OCI-M2 (cell line): ENCODE measurements at regions not wholly inside any gene's neighbourhood (a gene's known extent, or its start where the extent isn't known, plus 50 kb on each side); places are given as distances from the start of the nearest gene placed in this dataset.

Experiments used
- DNase-seq: peaks from one replicate; lab custom pipeline; 2025; ENCODE audit not compliant: unreplicated experiment; lab: John Stamatoyannopoulos, UW

GRCh38 chr7:18401757-18402156, 93.8 kb upstream of the HDAC9 start:
- DNase-seq = no peak

GRCh38 chr7:18402488-18403183, 92.9 kb upstream of the HDAC9 start:
- DNase-seq = no peak

GRCh38 chr7:18405726-18406125, 89.8 kb upstream of the HDAC9 start:
- DNase-seq = no peak

- no peak for DNase-seq
Observed at GRCh38 chr7:18407385-18407784, 88.2 kb upstream of the HDAC9 start.

- no peak for DNase-seq
Observed at GRCh38 chr7:18408461-18408860, 87.1 kb upstream of the HDAC9 start.

- DNase-seq = no peak
Observed at GRCh38 chr7:18408868-18409267, 86.7 kb upstream of the HDAC9 start.

- DNase-seq = no peak
Observed at GRCh38 chr7:18413447-18413846, 82.1 kb upstream of the HDAC9 start.

- no peak for DNase-seq
Observed at GRCh38 chr7:18414885-18415284, 80.7 kb upstream of the HDAC9 start.

- no peak for DNase-seq
Observed at GRCh38 chr7:18416988-18417387, 78.6 kb upstream of the HDAC9 start.

GRCh38 chr7:18419456-18419855, 76.1 kb upstream of the HDAC9 start:
- DNase-seq = no peak

- DNase-seq = no peak
Observed at GRCh38 chr7:18420108-18420507, 75.4 kb upstream of the HDAC9 start.

- DNase-seq = no peak
Observed at GRCh38 chr7:18420748-18421147, 74.8 kb upstream of the HDAC9 start.

GRCh38 chr7:18421297-18422002, 74.1 kb upstream of the HDAC9 start:
- DNase-seq = no peak

- DNase-seq = no peak
Observed at GRCh38 chr7:18425227-18425626, 70.3 kb upstream of the HDAC9 start.

GRCh38 chr7:18425838-18426445, 69.6 kb upstream of the HDAC9 start:
- no peak for DNase-seq

GRCh38 chr7:18426564-18427226, 68.9 kb upstream of the HDAC9 start:
- DNase-seq = no peak

GRCh38 chr7:18429547-18429946, 66.0 kb upstream of the HDAC9 start:
- DNase-seq = no peak

GRCh38 chr7:18430810-18431209, 64.7 kb upstream of the HDAC9 start:
- no peak for DNase-seq

GRCh38 chr7:18434171-18434570, 61.4 kb upstream of the HDAC9 start:
- DNase-seq = no peak

- no peak for DNase-seq
Observed at GRCh38 chr7:18437101-18437500, 58.4 kb upstream of the HDAC9 start.

- DNase-seq = no peak
Observed at GRCh38 chr7:18440934-18441333, 54.6 kb upstream of the HDAC9 start.

- DNase-seq = no peak
Observed at GRCh38 chr7:18444826-18445225, 50.7 kb upstream of the HDAC9 start.
